Lower leg skin (tissue), 4 donors: ENCODE measurements at regions not wholly inside any gene's neighbourhood (a gene's known extent, or its start where the extent isn't known, plus 50 kb on each side); places are given as distances from the start of the nearest gene placed in this dataset.

Source experiments
- DNase-seq, 2 donors: peaks; one replicate each; pipeline ENCODE4 v3.0.0-alpha.2; 2019; ENCODE audit warnings: low spot score in 2 of 2
- H3K4me3 ChIP-seq: fragments of 200-600 bp; sonication (generic); 2 replicates; pipeline ENCODE4 v1.5.1; 2017; ENCODE audit warnings: mild to moderate bottlenecking, low read depth; ENCODE audit not compliant: poor library complexity, severe bottlenecking
- CTCF ChIP-seq, 3 donors: fragments of 450-650 bp; IDR thresholded peaks; one replicate each; pipeline ENCODE4 v1.5.1; 2016; ENCODE audit warnings: antibody characterized with exemption in 3 of 3, mild to moderate bottlenecking in 3 of 3, moderate library complexity in 2 of 3
- POLR2A ChIP-seq, 2 donors: fragments of 450-650 bp; IDR thresholded peaks; one replicate each; pipeline ENCODE4 v1.6.1; 2016 to 2017; ENCODE audit warnings: antibody characterized with exemption in 2 of 2, mild to moderate bottlenecking in 1 of 2, moderate library complexity in 1 of 2
- WGBS, 2 donors: methylation state at CpG; one replicate each; pipeline ENCODE4 v1.1.5; 2018; 5-methylcytosine and 5-hydroxymethylcytosine counted together
- intact Hi-C: fragments of 100-400 bp; cut with DNase I; formaldehyde crosslinking; loops from one replicate; pipeline ENCODE4 v1.15.0; 2023; ENCODE audit warnings: low total_unique reads

- intact Hi-C loops, result no loop called here
- no peak overlapping the region for H3K4me3 ChIP-seq
- peak in 1 of 2 donors; percentile 68 for DNase-seq
- TF ChIP-seq POLR2A (IDR thresholded peaks at IDR 0.05) (no peak), CTCF (IDR thresholded peaks at IDR 0.05) (no peak)
- WGBS, 2 donors, result 93 to 94% methylated on average over 22 of the region's 22 CpGs
Measured at GRCh38 chr6:169313347-169314010, 59.8 kb upstream of the THBS2 start.

GRCh38 chr6:169312658-169313346 lies 59.2 kb upstream of the THBS2 start:
- DNase-seq, result peak in 1 of 2 donors; percentile 82
- intact Hi-C loops, result no loop called here
- WGBS, 2 donors, result 69 to 70% methylated on average over 14 of the region's 14 CpGs
- TF ChIP-seq CTCF (IDR thresholded peaks at IDR 0.05), result no peak
- no peak for TF ChIP-seq POLR2A (IDR thresholded peaks at IDR 0.05)
- H3K4me3 ChIP-seq, result no peak overlapping the region

GRCh38 chr6:169310983-169311382 lies 57.3 kb upstream of the THBS2 start:
- TF ChIP-seq POLR2A (IDR thresholded peaks at IDR 0.05), result no peak
- TF ChIP-seq CTCF (IDR thresholded peaks at IDR 0.05), result no peak
- WGBS, 2 donors, result 92 to 95% methylated on average over 3 of the region's 3 CpGs
- intact Hi-C loops, result no loop called here
- no peak overlapping the region for H3K4me3 ChIP-seq
- DNase-seq, result peak in 1 of 2 donors; percentile 68
